ENCODE measurements at regions not wholly inside any gene's neighbourhood (a gene's known extent, or its start where the extent isn't known, plus 50 kb on each side); places are given as distances from the start of the nearest gene placed in this dataset.

- TF ChIP-seq POLR2AphosphoS5 (IDR thresholded peaks at IDR 0.05; ENCODE audit: insufficient read depth, low read depth, low read length) (no peak), EZH2 (IDR thresholded peaks at IDR 0.05; ENCODE audit: borderline replicate concordance, low read depth, low read length, severe bottlenecking) (no peak), CTCF (IDR thresholded peaks at IDR 0.05; ENCODE audit: extremely low read depth in 1 of 2, insufficient read depth in 1 of 2, low read depth in 1 of 2, low read length in 2 of 2) (no peak), JUN (IDR thresholded peaks at IDR 0.05; ENCODE audit: borderline replicate concordance, insufficient read depth, insufficient read length, low read depth) (no peak), MAX (IDR thresholded peaks at IDR 0.05; ENCODE audit: insufficient read depth, insufficient read length) (no peak), POLR2A (IDR thresholded peaks at IDR 0.05; ENCODE audit: low read depth, low read length) (no peak)
Measured at GRCh38 chr6:94045099-94045829, 625.9 kb upstream of the EPHA7 start.
